ENCODE measurements at regions not wholly inside any gene's neighbourhood (a gene's known extent, or its start where the extent isn't known, plus 50 kb on each side); places are given as distances from the start of the nearest gene placed in this dataset.

- Histone ChIP-seq H3K9ac (replicated peaks in 1 of 4; ENCODE audit: extremely low read depth in 1 of 4, low read depth in 3 of 4, low read length in 3 of 4) (no peak overlapping the region), H2BK20ac (ENCODE audit: low read length) (no peak overlapping the region), H3K36me3 (ENCODE audit: control insufficient read depth in 2 of 4, insufficient read depth in 4 of 4, low read length in 3 of 4) (no peaks in the 10 kb centered on the region), H2BK5ac (ENCODE audit: low read depth, low read length) (no peak overlapping the region), H3K27me3 (replicated peaks in 1 of 4; ENCODE audit: control insufficient read depth in 3 of 4, extremely low read depth in 1 of 4, insufficient read depth in 3 of 4, low read length in 3 of 4) (no peaks in the 10 kb centered on the region), H2AK5ac (ENCODE audit: low read depth, low read length) (no peak overlapping the region), H3K14ac (ENCODE audit: insufficient read length) (no peak overlapping the region), H3K27ac (ENCODE audit: low read depth, low read length) (0 out of 2 replicates have a peak overlapping the region, but pooled peaks have one; percentile 9), H2BK12ac (ENCODE audit: low read depth, low read length) (no peak overlapping the region), H3K23me2 (ENCODE audit: low read depth, low read length) (peaks cover under 1% of the 10 kb centered on the region; the same call in 1 of the 2 replicates), H4K5ac (ENCODE audit: insufficient read length, low read depth, low read length) (no peak overlapping the region), H2BK15ac (ENCODE audit: low read length) (no peak overlapping the region), H3K4me1 (replicated peaks in 1 of 4; ENCODE audit: control insufficient read depth in 3 of 4, insufficient read depth in 4 of 4, low read length in 3 of 4) (peaks cover 0 to 8% (median 5%) of the 10 kb centered on the region in 4 experiments; a peak in 4 of 7 replicates), H3K18ac (ENCODE audit: extremely low read depth, low read length) (no peak overlapping the region), H3K4me2 (ENCODE audit: insufficient read depth in 1 of 2, low read depth in 2 of 2, low read length in 2 of 2) (no peak overlapping the region), H2AFZ (ENCODE audit: low read length) (peak overlapping the region; percentile 21; the same call in 1 of the 2 replicates), H3K9me3 (ENCODE audit: insufficient read depth in 2 of 2, low read depth in 1 of 2, low read length in 1 of 2) (no peaks in the 10 kb centered on the region), H3K4me3 (ENCODE audit: extremely low read depth in 1 of 4, insufficient read depth in 2 of 4, low read depth in 3 of 4, low read length in 4 of 4) (no peak overlapping the region), H3K56ac (replicated peaks; ENCODE audit: insufficient read length, low read depth, low read length) (no peak overlapping the region), H4K8ac (ENCODE audit: extremely low read depth, insufficient read depth, low read length) (no peak overlapping the region), H3K79me2 (ENCODE audit: control insufficient read depth in 1 of 2, insufficient read depth in 2 of 2, low read length in 2 of 2) (no peaks in the 10 kb centered on the region), H3K4ac (replicated peaks; ENCODE audit: insufficient read length, low read depth, low read length) (no peak overlapping the region), H4K91ac (replicated peaks; ENCODE audit: insufficient read length, low read length) (no peak overlapping the region), H4K20me1 (replicated peaks in 1 of 2; ENCODE audit: control insufficient read depth in 1 of 2, insufficient read depth in 2 of 2, low read length in 2 of 2) (peaks cover 0 to 2% of the 10 kb centered on the region in 2 experiments), H3K23ac (ENCODE audit: insufficient read length) (no peak overlapping the region), H3K79me1 (ENCODE audit: low read depth, low read length) (no peaks in the 10 kb centered on the region), H2BK120ac (replicated peaks; ENCODE audit: low read depth, low read length) (no peak overlapping the region)
- TF ChIP-seq CHD1 (IDR thresholded peaks at IDR 0.05; ENCODE audit: low read depth, low read length) (no peak), TAF1 (IDR thresholded peaks at IDR 0.05; ENCODE audit: low read depth, low read length) (no peak), RAD21 (IDR thresholded peaks at IDR 0.05 in 1 of 2, conservative IDR thresholded peaks at IDR 0.05 in 1 of 2; ENCODE audit: low read depth in 2 of 2, low read length in 2 of 2) (peak; percentile 60 to 74), CEBPB (IDR thresholded peaks at IDR 0.05; ENCODE audit: low read depth, low read length) (peak; percentile 53; the same call in 1 of the 2 replicates), CTCF (IDR thresholded peaks at IDR 0.05; ENCODE audit: control extremely low read depth in 1 of 3, insufficient read depth in 1 of 3, low read depth in 1 of 3, low read length in 3 of 3) (peak; percentile 17 to 52 (median 39)), SIX5 (IDR thresholded peaks at IDR 0.05; ENCODE audit: low read depth, low read length) (no peak)
- TF ChIP-seq, protein P1, sequence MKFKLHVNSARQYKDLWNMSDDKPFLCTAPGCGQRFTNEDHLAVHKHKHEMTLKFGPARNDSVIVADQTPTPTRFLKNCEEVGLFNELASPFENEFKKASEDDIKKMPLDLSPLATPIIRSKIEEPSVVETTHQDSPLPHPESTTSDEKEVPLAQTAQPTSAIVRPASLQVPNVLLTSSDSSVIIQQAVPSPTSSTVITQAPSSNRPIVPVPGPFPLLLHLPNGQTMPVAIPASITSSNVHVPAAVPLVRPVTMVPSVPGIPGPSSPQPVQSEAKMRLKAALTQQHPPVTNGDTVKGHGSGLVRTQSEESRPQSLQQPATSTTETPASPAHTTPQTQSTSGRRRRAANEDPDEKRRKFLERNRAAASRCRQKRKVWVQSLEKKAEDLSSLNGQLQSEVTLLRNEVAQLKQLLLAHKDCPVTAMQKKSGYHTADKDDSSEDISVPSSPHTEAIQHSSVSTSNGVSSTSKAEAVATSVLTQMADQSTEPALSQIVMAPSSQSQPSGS (IDR thresholded peaks at IDR 0.05; ENCODE audit: low read length) = no peak
- TF ChIP-seq, protein P2, sequence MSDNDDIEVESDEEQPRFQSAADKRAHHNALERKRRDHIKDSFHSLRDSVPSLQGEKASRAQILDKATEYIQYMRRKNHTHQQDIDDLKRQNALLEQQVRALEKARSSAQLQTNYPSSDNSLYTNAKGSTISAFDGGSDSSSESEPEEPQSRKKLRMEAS (IDR thresholded peaks at IDR 0.05) = no peak
- WGBS, 2 experiments (ENCODE audit: extremely low coverage in 1 of 2, insufficient coverage in 1 of 2, insufficient read length in 1 of 2, insufficient replicate concordance in 2 of 2, low coverage in 1 of 2, low lambda C conversion rate in 2 of 2, missing lambda C conversion rate in 1 of 2) = 81% methylated on average over 9 of the region's 9 CpGs; no CpG with 5 or more reads in 1 of the 2 experiments
- POLR2A ChIA-PET (ENCODE audit: partially characterized antibody) = interaction anchor here (0.6 kb wide), 1 partner anchor 100 kb away, joined by 3 read pairs; no protein-coding TSS in a partner anchor
- FAIRE-seq (no peak), DNase-seq (ENCODE audit: low read depth in 1 of 2, low spot score in 2 of 2) (no peak)
- CTCF ChIA-PET (ENCODE audit: partially characterized antibody) = interaction anchor here (0.6 to 1.5 kb wide), 6 partner anchors 13 to 398 kb away, joined by 3 to 4 read pairs (median 4); no protein-coding TSS in a partner anchor
These were observed 749.1 kb upstream of the TBX3 start for GRCh38 chr12:115433014-115433634.

All from H1 (cell line).